ENCODE measurements at regions not wholly inside any gene's neighbourhood (a gene's known extent, or its start where the extent isn't known, plus 50 kb on each side); places are given as distances from the start of the nearest gene placed in this dataset.

GRCh38 chr18:10059610-10060468 lies 146.0 kb downstream of the VAPA start:
- no peak for DNase-seq

DNA sequence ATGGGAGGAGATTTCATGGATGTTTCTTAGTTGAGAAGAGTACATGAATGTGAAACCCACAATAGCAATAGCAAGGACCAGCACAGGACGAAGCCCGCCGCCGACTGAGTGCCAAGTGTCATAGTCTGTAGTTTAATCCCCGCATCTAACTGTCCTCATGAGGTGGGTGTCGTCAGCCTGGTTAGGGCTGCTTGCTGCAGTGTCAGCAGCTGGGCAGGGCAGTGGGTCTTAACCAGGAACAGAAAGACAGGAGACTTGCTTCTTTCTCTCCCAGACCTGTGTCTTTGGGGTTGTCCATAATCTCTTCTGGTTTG lies 146.6 kb downstream of the VAPA start:
- no peak for DNase-seq

GRCh38 chr18:10060841-10061240 lies 147.0 kb downstream of the VAPA start:
- no peak for DNase-seq

GRCh38 chr18:10061566-10062140 lies 147.8 kb downstream of the VAPA start:
- DNase-seq, result no peak

GRCh38 chr18:10062302-10063300 lies 148.8 kb downstream of the VAPA start:
- DNase-seq, result no peak

DNA sequence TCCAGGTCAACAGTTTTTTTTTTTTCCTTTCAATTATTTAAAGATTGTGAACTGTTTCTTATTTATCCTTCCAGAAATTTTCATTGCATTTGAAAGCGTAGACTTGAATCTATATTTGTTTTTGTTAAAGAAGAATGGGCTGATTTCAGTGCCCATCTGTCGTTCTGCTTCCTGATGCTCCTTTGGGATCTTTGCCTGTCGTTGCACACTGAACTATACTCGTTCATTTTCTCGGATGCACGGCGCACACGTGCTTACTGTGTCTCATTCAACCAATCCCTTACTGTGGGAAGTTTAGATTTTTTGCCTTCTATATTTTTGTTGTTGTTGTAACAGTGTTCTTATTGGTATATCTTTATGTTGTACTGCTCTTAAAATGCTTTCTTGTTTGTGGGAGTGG lies 149.7 kb downstream of the VAPA start:
- no peak for DNase-seq

DNA sequence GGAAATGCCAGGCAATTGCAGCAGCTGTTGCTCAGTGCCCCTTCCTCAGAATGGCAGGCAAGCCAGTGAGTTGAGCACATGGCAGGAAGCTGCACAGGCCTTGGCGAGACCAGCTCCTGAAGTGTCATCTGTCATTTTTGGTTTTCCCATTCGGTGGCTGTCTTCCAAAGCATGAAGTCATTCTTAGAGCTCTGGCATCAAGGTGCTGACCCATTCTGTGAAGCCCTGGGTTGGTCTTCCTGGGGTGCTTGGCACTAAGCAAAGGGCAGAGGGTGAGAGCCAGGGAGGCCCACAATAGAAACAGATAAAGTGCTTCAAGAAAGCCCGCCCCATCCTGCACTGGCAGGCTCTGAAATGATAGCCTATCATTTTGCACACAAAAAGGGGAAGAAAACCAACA lies 150.5 kb downstream of the VAPA start:
- no peak for DNase-seq

- no peak for DNase-seq
Observed at GRCh38 chr18:10065296-10065695, 151.5 kb downstream of the VAPA start.

- no peak for DNase-seq
Observed at GRCh38 chr18:10067670-10068659, 154.1 kb downstream of the VAPA start.

DNA sequence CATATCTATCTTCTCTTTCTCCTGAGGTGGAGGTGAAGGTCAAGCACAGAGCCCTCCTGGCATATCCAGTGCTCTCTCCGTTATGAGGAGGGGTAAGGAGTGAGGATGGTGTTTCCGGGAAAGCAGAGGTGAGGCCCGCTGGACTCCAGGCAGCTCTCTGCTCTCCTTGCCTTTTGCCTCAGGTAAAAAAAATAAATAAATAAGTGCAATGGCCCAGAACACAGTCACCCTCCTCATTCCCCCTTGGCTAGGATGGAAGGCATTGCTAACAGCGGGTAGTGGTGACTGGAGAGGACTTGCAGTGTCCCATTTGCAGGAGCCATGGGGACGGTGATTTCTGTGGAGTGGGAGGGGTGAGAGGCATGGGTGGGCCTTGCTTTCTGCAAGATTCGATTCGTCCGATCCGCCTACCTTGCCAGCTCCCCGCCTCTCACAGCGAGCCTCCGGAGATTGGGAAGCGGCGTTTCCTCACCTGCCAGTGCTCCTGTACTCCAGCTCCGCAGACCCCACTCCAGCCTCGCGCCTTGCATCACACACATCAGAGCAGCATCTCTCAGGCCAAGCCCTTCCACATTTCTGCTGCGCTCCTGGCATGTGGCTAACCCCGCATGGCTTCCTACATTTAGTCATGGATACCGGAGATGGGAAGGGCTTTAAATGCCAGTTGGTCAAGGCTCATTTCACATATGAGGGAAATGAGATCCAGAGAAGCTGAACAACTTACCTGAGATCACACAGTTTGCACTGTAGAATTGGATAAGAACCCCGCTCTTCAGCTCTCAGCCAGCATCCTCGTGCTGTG lies 155.2 kb downstream of the VAPA start:
- no peak for DNase-seq

DNA sequence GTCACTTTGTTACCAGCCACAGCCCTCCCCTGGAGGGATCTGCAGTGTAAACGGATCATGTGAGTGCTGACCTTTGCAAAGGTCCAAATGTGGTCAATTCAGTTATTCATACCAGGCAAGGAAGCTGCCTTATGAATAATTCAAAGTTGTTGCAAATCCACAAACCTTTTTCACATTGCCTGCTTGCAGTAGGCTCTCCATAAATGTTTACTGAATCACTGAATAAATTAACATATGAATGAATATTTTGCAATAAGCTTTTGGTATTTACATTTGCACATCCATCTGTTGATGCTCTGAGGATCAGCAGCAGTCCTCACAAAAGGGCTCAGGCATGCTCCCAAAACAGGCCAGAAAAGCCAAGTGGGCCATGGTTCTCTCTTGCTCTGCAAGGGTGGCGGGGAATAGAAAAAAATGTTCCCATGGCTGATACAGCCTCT lies 156.8 kb downstream of the VAPA start:
- no peak for DNase-seq

DNA sequence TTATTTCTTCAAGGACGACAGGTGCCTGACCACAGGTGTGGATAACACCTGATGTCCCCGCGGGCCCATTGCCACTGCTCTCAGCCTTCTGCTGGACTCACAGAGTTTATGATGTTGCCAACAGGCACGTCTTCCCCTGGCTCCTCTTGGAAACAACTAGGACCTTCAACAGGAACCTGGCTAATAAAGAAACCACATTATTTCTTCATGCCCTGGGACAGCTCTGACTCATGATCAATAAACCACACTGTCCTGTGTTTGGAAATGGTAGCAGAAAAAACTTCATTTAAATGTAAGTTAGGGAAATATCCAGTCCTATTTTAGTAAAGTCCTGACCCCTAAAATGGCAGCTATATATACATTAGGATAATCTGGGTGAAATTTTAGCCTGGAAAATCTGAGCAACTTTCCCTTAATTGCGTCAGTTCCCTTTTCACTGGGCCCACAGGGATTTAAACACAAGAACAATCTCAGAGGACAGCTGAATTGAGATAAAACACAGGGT lies 158.9 kb downstream of the VAPA start:
- no peak for DNase-seq

GRCh38 chr18:10074110-10074509 lies 160.3 kb downstream of the VAPA start:
- DNase-seq, result no peak

- DNase-seq, result no peak
Observed at GRCh38 chr18:10074728-10075127, 160.9 kb downstream of the VAPA start.

GRCh38 chr18:10076502-10077030 lies 162.8 kb downstream of the VAPA start:
- DNase-seq, result no peak

DNA sequence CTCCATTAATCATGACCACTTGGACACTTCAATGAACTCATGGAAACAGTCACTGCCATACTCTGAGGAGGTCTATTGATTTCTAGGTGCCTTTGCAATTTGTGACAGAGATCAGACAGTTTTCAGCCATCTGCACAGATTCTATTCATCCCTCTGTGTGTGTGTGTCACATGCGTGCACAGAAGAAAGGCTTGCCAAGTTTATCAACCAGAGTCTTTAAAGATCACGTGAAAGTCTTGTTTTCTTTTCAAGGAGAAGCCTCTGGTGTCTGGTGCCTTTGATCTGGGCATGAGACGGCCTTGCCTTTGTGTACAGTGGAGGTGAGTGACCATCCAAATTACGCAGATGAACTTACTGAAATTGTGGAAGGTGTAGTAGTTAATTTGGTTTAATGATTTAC lies 164.2 kb downstream of the VAPA start:
- no peak for DNase-seq

- DNase-seq, result no peak
Observed at GRCh38 chr18:10080372-10080771, 166.6 kb downstream of the VAPA start.

- peak; percentile 23 for DNase-seq
Observed at GRCh38 chr18:10081492-10081891, 167.7 kb downstream of the VAPA start.

GRCh38 chr18:10085416-10085815 lies 171.6 kb downstream of the VAPA start:
- DNase-seq, result no peak

- DNase-seq, result no peak
Observed at GRCh38 chr18:10085876-10086275, 172.1 kb downstream of the VAPA start.
